CD4-positive, alpha-beta T cell treated with Interleukin-4 for 4 hours (primary cell): ENCODE measurements at regions not wholly inside any gene's neighbourhood (a gene's known extent, or its start where the extent isn't known, plus 50 kb on each side); places are given as distances from the start of the nearest gene placed in this dataset.
"Not testable (repeated sequence)": the region's sequence is repeated elsewhere in the genome, so short reads cannot be mapped to it uniquely, and the experiment has no call there.

Experiments used
- DNase-seq: peaks from one replicate; pipeline ENCODE4 v3.0.0-alpha.2; 2020

DNA sequence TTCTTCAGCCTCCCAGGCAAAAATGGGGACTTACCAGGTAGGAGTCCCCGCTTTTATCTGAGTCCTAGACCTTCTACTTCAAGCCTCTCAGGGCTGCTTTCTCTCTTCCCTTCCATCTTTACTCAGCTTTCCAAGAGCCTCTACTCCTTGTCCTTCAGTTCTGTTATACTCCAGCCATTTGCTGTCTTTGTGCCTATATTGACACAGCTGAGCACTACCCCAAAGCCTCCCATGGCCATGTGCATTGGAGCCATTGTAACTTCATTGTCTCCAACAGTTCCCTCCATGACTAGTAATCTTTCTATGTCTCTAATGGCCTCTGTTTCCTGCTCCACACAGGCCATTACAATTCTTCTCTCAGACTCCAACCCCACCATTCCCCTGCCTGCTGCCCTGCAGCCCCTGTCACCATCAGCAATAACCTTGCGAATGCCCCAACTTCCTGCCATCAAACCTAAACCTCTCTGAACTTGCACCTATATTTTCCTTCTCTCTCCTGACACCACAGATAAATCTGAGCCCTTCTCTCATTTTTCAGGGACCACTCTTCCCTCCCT lies 77.9 kb upstream of the ADPGK start:
- DNase-seq: no peak

DNA sequence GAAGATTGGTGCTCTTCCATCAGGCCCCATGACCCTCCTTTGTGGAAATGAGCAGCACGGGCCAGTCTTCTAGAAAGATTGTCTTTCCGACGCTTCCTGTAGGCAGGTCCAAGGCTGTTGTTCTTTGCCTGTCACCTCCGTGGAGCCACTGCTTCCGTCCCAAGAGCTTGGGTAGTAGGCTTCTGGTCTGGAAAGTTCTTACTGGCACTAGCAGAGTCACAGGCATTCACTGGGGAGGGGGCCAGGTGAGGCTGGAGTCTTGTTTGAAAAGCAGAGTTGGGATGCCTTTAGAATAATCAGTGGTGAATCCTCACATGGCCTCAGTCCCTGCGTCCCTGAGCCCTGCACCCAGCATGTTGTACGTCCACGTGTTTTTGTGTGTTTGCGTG lies 76.2 kb upstream of the ADPGK start:
- no peak for DNase-seq

DNA sequence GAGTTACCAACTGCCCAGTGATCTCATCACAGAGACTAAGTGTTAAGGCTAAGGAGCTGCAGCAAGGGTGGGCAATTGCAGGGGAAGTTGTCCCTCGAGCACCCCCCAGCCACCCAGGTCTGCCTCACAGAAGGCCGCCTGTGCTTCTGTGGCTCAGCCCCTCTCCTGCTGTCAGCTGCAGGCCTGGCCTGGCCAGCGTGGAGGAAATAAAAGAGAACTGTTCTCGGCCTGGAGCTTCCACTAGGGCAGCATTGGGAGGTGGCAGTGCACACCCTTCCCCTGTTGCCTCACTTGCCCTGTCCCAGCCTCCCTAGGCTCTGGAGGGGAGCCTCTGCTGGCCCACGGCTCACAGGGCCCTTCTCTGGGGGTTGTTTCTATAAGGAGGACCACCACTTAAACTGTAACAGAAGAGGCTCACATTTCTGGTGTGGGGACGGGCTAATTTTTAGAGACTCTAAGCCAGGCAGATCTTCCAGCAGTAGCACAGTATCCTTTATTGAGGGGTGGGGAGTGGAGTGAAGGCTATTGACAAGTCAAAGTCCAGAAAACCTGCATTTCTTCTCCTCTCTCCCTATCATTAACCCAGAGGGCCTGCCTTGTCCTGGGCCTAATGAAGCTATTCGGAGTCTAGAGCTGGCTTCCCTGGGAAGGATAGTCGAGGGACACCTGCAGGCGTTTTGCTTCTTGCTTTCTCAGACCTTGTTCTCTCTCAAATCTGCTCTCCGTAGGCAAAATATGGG lies 75.6 kb upstream of the ADPGK start:
- DNase-seq: no peak

DNA sequence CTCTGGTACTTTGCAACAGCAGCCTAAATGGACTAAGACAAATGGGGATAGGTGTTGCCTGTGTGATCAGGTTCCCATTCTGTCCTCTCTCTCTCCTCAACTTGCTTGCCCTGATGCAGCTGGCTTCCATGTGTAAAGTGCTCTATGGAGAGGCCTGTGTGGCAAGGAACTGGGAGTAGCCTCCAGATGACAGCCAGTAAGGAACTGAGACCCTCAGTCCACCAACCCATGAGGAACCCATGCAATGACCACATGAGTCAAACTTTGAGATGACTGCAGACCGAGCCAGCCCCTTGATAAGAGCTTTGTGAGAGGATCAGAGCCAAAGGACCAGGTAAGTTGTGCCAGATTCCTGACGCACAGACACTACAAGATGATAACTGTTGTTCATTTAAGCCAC lies 74.6 kb upstream of the ADPGK start:
- no peak for DNase-seq

DNA sequence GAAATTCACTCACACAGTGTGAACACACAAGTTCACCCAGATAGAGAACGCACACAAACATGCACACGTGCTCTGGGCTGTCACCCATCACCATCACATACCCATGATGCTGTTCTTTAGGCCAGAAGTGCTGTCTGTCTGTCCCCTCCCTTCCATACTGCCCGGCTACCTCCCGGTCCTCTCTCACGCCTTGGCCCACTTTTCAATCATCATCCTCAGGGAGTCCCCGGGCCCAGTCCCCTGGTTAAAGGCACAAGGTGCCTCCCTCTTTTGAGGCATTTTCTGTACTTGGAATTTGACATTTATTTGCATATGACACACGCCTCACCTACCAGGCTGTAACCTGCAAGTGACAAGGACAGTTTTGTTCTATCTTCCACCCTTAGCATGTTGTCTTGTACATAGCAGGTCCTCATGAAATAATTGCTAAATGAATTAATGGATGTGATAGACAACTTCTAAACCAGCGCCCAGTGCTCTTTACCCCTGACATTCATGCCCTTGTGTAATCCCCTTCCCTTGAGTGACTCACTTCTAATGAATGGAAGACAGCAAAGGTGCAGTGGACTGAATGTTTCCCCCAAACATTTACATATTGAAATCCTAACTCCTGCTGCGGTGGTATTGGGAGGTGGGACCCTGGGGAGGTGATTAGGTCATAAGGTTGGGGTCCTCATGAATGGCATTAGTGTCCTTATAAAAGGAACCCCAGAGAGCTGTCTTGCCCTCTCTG lies 73.9 kb upstream of the ADPGK start:
- no peak for DNase-seq

DNA sequence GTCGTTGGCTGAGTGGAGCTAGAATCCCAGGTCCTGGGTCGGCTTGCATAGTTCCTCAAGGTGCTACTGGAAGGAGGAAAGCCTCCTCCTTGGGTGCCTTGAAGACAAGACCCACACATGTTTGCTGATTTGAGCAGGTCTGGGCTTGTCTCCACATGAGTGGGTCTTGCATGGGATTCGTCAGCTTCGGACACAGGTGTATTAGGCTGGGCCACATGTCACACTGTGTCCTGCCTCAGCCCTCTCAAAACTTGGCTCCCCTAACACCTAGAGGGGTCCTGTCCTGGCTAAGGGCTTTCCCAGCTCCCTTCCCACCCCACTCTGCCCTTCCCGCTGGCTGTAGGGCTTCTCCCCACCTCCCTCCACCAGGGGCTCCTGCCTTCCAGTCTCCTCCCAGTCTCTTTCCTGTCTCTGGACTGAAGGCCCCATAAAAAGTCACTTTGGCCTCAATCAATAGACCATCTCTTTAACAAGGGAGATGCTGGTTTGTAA lies 73.0 kb upstream of the ADPGK start:
- no peak for DNase-seq

DNA sequence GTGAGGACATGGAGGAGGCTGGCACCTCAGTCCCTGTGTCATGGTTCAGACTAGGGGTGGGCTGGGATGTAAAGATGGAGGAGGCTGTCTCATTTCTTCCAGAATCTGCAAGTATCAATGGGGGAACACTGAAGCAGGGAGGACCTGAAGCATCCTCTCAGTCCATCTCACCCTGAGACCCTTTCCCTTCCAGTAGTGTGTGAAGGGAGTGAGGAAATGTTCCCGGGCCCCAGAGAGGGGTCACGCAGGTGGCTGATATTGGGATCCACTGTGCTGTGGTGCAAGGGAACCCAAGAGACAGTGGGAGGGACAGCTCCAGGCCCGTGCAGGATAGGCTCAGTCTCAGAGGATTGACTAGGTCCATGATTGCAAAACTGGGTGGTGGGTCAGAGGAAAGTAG lies 72.2 kb upstream of the ADPGK start:
- no peak for DNase-seq

DNA sequence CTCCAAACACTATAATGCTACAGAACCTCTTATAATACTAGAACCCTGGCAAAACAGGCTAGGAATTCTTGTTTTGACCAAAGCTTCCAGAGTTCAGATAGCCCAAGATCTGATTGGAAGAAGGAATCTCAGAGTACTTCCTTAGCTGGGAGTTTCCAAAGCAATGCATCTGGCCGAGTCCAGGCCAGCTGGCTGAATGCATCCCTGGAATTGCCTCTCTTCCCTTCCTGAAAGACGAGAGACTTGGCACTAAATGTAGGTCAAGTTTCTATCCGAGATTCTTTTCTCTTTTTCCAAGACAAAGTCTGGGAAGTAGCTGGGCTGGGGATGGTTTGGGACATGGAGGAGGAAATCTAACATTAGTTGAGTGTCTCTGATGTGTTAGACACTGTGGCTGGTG lies 68.7 kb upstream of the ADPGK start:
- no peak for DNase-seq

DNA sequence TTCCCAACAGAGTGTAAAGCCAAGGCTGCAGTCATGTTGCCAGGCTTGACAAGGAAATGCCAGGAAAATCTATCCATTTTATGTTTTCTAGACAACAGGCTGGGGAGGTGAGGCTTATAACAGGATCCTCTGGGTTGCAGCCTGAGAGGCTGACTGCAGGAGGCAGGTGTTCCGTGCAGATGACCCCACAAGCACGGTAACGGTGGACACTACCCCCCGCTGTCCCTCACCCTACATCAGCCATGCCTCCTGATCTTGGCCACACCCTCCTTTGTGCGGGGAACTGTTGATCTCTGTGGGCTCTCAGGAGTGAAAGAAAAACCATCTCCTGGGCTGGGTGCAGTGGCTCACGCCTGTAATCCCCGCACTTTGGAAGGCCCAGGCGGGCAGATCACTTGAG lies 68.0 kb upstream of the ADPGK start:
- DNase-seq: no peak

DNA sequence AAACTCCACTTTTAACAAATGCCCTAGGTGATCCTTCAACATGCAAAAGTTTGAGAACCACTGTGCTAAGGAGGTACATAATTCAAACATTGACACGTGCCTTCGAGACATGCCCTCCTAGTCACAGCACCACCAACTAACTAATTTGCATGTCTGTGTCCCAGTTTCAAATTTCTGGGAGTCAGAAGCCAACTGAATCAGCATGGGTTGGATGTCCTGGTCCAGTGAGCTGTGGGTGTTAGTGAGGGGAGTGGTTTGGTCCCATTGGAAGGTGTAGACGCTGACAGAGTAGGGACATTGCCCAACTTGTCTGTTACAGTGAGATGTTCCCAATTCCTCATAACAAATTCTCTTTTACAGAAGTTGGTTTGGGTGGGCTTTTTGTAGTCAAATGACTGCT lies 67.3 kb upstream of the ADPGK start:
- no peak for DNase-seq

DNA sequence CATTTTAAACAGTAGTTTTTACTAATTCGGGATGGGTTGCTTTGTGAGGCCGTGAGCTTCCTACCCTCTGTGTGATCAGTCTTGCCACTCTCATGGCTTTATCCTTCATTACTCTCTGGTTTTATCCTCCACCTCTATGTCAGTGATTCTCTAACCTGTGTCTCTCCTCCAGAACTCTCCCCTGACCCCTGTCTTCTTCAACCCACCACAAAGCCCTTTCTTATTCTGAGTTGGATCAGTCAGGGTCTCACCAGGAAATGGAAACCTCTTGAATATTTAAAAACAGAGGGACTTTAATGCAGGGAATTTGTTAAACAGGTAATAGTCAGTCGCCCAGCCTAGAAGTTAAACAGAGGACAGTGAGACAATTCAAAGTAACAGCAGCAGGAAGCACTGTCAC lies 64.2 kb upstream of the ADPGK start:
- no peak for DNase-seq

DNA sequence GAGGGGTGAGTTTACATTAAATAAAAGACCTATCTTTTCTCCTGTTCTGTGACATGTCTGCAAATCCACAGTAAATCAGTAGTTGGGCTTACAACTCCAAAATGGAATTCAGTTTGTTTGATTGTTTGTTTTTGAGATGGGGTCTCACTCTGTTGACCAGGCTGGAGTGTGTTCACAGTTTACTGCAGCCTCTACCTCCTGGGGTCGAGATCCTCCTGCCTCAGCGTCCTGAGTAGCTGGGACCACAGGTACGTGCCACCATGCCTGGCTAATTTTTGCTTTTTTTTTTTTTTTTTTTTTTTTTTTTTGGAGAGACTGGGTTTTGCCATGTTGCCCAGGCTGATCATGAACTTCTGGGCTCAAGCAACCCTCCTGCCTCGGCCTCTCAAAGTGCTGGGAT lies 63.5 kb upstream of the ADPGK start:
- no peak for DNase-seq

DNA sequence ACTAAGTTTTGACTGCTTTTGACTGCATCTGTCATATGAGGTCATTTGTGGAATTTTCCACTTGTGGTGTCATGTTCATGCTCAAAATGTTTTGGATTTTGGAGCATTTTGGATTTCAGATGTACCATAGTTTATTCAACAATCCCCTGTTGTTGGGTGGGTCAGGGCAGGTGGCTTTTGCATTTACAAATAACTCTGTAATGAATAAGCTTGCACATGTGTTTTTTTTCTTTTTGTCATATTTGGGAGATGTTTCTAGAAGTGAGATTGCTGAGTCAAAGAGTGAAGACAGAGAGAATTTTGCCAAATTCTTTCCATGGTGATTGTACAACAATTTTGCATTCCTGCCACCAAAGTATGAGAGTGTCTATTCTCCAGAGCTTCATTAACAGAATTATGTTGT lies 62.4 kb upstream of the ADPGK start:
- no peak for DNase-seq

DNA sequence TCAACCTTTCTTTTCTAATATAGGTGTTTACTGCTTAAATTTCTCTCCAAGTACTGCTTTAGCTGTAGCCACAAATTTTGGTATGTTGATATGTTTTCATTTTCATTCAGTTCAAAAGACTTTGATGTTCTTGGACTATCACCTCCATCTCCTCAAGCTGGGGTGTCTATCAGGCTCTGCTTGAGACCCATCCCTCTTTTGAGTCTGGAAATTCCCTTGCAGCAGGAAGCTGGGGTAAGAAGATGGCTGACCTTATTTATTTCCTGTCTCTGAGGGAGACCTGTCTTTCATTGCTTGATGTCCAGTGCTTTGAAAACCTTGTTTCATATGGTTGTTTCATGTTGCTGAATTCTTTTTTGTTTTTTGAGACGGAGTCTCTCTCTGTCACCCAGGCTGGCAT lies 60.5 kb upstream of the ADPGK start:
- no peak for DNase-seq

DNA sequence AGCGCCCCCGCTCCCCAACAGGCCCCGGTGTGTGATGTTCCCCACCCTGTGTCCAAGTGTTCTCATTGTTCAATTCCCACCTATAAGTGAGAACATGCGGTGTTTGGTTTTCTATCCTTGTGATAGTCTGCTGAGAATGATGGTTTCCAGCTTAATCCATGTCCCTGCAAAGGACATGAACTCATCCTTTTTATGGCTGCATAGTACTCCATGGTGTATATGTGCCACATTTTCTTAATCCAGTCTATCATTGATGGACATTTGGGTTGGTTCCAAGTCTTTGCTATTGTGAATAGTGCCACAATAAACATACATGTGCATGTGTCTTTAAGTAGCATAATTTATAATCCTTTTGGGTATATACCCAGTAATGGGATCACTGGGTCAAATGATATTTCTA lies 59.8 kb upstream of the ADPGK start:
- DNase-seq: not testable (repeated sequence)

DNA sequence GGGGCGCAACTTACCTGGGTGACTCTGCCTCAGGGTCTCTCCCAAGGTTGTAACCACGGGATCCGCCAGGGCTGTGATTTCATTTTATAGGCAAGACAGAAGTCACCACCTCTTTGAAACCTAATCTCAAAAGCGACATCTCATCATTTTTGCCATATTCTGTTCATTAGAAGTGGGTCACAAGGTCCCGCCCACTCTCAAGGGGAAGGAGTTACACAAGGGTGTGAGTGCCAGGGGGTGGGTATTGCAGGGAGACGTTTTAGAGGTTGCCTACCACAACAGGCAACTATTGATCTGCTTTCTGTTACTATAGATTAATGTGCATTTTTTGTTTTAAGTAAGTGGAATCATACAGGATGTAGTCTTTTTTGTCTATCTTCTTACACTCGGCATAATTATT lies 56.6 kb upstream of the ADPGK start:
- no peak for DNase-seq

DNA sequence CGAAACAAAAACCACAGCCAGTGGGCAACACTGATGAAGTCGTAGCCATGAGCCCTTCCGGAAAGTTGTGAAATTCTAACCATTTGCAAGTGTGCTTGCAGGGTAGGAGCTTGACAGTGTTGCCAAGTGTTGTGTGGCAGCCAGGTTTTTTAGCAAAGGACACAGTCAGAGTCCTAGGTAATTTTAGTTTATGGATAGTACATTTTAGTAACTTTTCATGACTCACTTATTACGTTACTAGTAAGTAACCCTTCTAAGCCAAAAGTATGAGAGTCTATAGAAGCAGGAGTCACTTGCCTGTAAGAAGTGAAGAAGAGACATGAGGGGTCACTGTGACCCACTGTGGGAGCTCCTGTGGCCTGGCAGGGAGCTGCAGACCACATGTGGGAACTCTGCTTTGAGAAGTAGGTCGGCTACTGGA lies 54.8 kb upstream of the ADPGK start:
- DNase-seq: no peak

DNA sequence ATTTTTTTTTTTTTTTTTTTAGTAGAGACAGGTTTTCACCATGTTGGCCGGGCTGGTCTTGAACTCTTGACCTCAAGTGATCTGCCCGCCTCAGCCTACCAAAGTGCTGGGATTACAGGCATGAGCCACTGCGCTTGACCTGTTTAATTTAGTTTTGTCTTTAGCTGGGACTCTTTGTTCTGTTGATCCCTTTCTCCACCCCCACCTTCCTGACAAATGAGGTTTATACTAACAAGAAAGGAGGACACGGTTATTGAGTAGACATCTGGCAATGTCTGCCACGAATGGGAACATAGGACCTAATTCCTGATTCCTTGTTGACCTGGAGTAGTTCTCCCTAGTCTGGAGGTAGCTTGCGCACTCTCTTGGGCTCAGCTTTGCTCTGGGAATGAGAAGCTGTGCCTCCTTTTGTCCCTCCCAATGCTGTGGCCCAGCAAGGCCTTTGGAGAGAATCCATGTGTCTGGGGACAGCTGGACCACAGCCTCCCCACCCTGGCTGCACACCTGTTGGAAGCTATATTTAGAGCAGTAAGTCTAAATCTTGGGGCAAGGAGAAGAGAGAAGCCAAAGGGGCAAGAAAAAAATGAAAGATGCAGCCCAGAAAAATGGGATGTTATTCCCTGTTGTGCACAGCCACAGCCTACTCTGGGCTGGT lies 53.2 kb upstream of the ADPGK start:
- DNase-seq: no peak

DNA sequence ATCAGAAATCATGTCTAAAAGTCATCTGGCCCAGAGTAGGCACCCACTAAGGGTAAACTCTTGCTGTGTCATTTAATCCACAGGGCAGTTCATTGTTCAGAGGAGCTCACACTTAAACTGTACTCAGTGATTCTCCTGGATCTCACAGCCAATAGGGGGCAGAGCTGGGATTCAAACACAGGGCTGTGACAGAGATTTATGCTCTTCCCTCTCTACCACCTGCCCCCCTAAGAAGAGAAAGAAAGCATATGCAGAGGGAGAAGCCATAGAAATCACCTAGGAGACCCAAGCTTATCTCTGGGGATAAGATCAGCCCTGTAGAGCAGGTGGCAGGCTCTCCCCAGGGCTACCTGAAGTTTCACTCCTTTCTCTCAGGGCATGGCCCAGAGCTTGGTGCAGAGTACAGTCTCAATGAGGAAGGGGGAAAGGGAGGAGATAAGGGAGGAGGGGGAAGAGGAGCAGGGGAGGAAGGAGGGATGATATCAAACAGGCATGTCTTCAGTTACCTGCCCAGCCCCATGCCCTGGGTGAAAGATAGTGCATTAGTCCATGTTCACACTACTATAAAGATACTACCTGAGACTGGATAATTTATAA lies 51.8 kb upstream of the ADPGK start:
- DNase-seq: no peak

DNA sequence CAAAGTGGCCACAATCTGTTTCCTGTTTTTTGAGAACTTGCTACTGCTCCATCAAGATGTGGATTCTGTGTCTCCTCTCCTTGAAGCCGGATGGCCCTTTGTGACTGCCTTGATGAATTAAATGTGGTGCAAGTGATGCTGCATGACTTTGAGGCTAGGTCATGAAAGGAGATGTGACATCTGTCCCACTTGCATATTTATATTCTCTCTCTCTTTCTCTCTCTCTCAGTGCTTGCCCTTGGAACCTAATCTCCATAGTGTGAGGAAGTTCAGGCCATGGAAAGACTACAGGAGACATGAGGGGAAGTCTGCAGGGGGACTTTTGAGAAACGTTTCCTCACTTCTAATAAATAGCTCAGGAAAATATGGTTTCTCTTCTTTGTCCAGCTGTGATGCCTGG lies 50.0 kb upstream of the ADPGK start:
- DNase-seq: no peak
